ENCODE measurements at regions not wholly inside any gene's neighbourhood (a gene's known extent, or its start where the extent isn't known, plus 50 kb on each side); places are given as distances from the start of the nearest gene placed in this dataset.

DNA sequence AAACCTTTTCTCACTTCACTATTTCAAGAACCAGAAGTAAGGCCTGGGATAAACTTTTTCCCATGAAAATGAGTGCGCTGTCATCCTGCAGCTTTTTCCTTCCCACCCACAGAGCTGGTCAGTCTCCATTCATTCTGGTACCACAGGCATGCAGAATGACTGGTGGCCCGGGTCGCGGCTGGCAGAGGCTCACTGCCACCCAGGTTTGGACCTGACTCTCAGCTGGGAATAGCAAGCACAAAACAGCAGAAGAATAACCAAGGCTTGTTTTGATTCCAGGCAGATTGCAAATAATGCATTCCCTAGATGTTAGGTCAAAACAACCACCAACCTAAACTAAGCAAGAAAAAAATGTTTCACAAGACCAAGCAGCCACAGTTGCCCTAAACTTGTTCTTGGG, 190.5 kb upstream of the NRP1 start:
- no peak for DNase-seq (ENCODE audit: low spot score in 2 of 2)
- Histone ChIP-seq H3K4me3 (no peak overlapping the region), H3K27ac (no peak overlapping the region), H3K9me3 (peaks cover 0 to 6% of the 10 kb centered on the region in 2 donors), H3K36me3 (no peaks in the 10 kb centered on the region), H3K4me1 (peaks cover 0 to 8% of the 10 kb centered on the region in 2 donors), H3K27me3 (no peaks in the 10 kb centered on the region)
- TF ChIP-seq, protein P1, sequence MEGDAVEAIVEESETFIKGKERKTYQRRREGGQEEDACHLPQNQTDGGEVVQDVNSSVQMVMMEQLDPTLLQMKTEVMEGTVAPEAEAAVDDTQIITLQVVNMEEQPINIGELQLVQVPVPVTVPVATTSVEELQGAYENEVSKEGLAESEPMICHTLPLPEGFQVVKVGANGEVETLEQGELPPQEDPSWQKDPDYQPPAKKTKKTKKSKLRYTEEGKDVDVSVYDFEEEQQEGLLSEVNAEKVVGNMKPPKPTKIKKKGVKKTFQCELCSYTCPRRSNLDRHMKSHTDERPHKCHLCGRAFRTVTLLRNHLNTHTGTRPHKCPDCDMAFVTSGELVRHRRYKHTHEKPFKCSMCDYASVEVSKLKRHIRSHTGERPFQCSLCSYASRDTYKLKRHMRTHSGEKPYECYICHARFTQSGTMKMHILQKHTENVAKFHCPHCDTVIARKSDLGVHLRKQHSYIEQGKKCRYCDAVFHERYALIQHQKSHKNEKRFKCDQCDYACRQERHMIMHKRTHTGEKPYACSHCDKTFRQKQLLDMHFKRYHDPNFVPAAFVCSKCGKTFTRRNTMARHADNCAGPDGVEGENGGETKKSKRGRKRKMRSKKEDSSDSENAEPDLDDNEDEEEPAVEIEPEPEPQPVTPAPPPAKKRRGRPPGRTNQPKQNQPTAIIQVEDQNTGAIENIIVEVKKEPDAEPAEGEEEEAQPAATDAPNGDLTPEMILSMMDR (IDR thresholded peaks at IDR 0.05) = no peak
- intact Hi-C loops (cut with DNase I) = no loop called here

DNA sequence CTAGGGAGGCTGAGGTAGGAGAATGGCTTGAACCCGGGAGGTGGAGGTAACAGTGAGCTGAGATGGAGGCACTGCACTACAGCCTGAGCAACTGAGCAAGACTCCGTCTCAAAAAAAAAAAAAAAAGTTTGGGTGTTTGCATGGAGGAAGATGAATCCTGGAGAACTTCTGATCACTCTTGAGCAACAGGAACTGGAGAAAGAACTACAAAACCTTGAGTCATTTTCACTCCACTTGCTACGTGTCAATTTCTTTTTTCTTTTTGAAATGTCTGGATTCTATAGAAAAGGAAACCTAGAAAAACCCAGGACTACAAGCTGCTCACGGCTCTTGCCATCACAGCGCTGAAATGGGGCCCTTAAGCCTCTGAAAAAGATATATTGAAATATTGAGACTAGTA, 189.6 kb upstream of the NRP1 start:
- Histone ChIP-seq H3K4me1 (peaks cover 0 to 11% of the 10 kb centered on the region in 2 donors), H3K4me3 (no peak overlapping the region), H3K27ac (no peak overlapping the region), H3K9me3 (peaks cover 0 to 6% of the 10 kb centered on the region in 2 donors), H3K36me3 (no peaks in the 10 kb centered on the region), H3K27me3 (no peaks in the 10 kb centered on the region)
- DNase-seq (ENCODE audit: low spot score in 2 of 2) = no peak
- TF ChIP-seq, protein P1 (IDR thresholded peaks at IDR 0.05) = no peak
- intact Hi-C loops (cut with DNase I) = no loop called here

GRCh38 chr10:33523236-33523792, 188.8 kb upstream of the NRP1 start:
- no peak overlapping the region for H3K27ac ChIP-seq
- intact Hi-C loops (cut with DNase I) = no loop called here
- H3K36me3 ChIP-seq = no peaks in the 10 kb centered on the region
- peaks cover 0 to 11% of the 10 kb centered on the region in 2 donors for H3K4me1 ChIP-seq
- TF ChIP-seq, protein P1 (IDR thresholded peaks at IDR 0.05) = no peak
- no peaks in the 10 kb centered on the region for H3K27me3 ChIP-seq
- no peak overlapping the region for H3K4me3 ChIP-seq
- no peak for DNase-seq (ENCODE audit: low spot score in 2 of 2)
- peaks cover 0 to 6% of the 10 kb centered on the region in 2 donors for H3K9me3 ChIP-seq

DNA sequence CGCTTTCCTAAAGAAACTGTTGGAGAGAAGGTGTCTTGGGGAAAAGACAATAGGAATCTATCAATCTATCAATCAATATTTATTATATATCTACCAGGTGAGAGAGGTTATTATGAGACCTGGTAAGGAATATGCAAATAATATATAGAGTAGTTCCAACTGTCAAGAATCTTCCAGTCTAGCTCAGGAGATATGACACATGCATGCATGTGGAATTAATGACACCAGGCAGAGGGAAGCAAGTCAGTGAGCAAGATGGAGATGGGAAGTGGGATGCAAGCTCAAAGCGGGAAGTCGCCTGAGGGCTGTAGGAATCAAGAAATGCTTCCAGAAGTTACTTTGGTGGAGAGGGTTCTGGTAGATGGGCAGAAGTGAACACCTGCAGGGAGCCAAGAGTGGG, 187.4 kb upstream of the NRP1 start:
- DNase-seq (ENCODE audit: low spot score in 2 of 2) = no peak
- Histone ChIP-seq H3K4me3 (no peak overlapping the region), H3K27me3 (no peaks in the 10 kb centered on the region), H3K9me3 (no peaks in the 10 kb centered on the region), H3K36me3 (no peaks in the 10 kb centered on the region), H3K4me1 (peaks cover 0 to 11% of the 10 kb centered on the region in 2 donors), H3K27ac (no peak overlapping the region)
- intact Hi-C loops (cut with DNase I) = no loop called here
- TF ChIP-seq, protein P1 (IDR thresholded peaks at IDR 0.05) = no peak

DNA sequence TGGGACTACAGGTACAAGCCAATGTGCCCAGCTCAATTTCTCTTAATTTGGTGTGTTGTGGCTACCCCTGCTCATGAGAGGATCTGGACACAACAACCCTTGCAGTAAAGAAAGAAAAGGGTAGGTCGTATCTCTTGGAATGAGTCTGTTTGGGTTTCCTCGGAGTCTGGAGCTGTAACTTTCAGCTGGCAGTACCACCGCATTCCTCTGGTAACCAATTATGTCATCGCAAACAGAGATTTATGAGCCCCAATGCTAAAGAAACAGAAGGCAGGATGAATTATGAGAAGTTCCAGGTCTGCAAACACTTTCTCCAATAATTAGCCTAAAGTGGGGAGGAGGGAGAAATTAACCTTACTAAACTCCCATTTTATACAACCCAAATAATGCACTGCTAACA, 186.6 kb upstream of the NRP1 start:
- TF ChIP-seq, protein P1 (IDR thresholded peaks at IDR 0.05) = no peak
- Histone ChIP-seq H3K4me3 (peak overlapping the region in 1 of 2 donors; percentile 28), H3K36me3 (no peaks in the 10 kb centered on the region), H3K27me3 (no peaks in the 10 kb centered on the region), H3K9me3 (no peaks in the 10 kb centered on the region), H3K27ac (peak overlapping the region in 1 of 2 donors; percentile 3), H3K4me1 (peaks cover 0 to 11% of the 10 kb centered on the region in 2 donors)
- intact Hi-C loops (cut with DNase I) = no loop called here
- no peak for DNase-seq (ENCODE audit: low spot score in 2 of 2)

DNA sequence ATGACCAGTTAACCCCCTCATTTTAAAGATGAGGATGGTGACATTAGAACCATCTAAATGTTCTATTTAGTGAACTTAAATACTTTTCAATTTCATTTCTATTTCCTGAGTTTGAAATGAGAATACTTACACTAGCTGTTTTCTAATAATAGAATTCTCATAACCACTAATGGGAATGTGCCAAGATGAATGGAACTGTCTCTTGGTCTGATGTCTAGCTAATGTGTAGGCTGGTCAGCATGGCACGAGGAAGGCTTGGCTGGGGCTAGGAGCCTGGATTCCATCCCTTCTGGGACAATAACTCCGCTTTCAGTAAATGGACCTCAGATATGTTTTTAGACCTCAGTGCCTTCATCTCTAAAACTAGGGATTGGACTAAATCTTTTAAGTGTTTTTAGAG, 185.8 kb upstream of the NRP1 start:
- Histone ChIP-seq H3K36me3 (no peaks in the 10 kb centered on the region), H3K27me3 (no peaks in the 10 kb centered on the region), H3K4me3 (peak overlapping the region in 1 of 2 donors; percentile 28), H3K27ac (peak overlapping the region in 1 of 2 donors; percentile 39), H3K9me3 (no peaks in the 10 kb centered on the region), H3K4me1 (peaks cover 0 to 11% of the 10 kb centered on the region in 2 donors)
- intact Hi-C loops (cut with DNase I) = no loop called here
- TF ChIP-seq, protein P1 (IDR thresholded peaks at IDR 0.05) = no peak
- no peak for DNase-seq (ENCODE audit: low spot score in 2 of 2)

Measured in ascending aorta (tissue), 2 donors.